ENCODE measurements at regions not wholly inside any gene's neighbourhood (a gene's known extent, or its start where the extent isn't known, plus 50 kb on each side); places are given as distances from the start of the nearest gene placed in this dataset.

GRCh38 chr7:68958571-68958970 lies 639.7 kb upstream of the AUTS2 start:
- TF ChIP-seq MAFK (IDR thresholded peaks at IDR 0.05; ENCODE audit: low read depth, low read length) = no peak
- TF ChIP-seq HDAC6 (IDR thresholded peaks at IDR 0.05; ENCODE audit: low read depth, low read length) = no peak
- TF ChIP-seq TEAD4 (IDR thresholded peaks at IDR 0.05; ENCODE audit: low read depth, low read length) = no peak
- no peak for TF ChIP-seq TAF1 (IDR thresholded peaks at IDR 0.05; ENCODE audit: low read depth, low read length)
- no peak for TF ChIP-seq POLR2A (IDR thresholded peaks at IDR 0.05; ENCODE audit: control extremely low read depth in 1 of 2, low read depth in 2 of 2, low read length in 2 of 2)
- no peak for TF ChIP-seq EZH2 (IDR thresholded peaks at IDR 0.05; ENCODE audit: low read depth, low read length, severe bottlenecking)
- no peak for TF ChIP-seq CTCF (IDR thresholded peaks at IDR 0.05; ENCODE audit: control extremely low read depth in 1 of 3, insufficient read depth in 1 of 3, low read depth in 1 of 3, low read length in 3 of 3)
- no peak for TF ChIP-seq POLR2AphosphoS5 (IDR thresholded peaks at IDR 0.05; ENCODE audit: low read depth, low read length)
- TF ChIP-seq USF2 (IDR thresholded peaks at IDR 0.05; ENCODE audit: low read length) = no peak
- TF ChIP-seq RXRA (IDR thresholded peaks at IDR 0.05; ENCODE audit: insufficient read depth, low read depth, low read length) = no peak
- TF ChIP-seq BACH1 (IDR thresholded peaks at IDR 0.05; ENCODE audit: low read length) = no peak
- TF ChIP-seq CHD2 (IDR thresholded peaks at IDR 0.05; ENCODE audit: low read length) = no peak

Measured in H1 (cell line).